B cell (primary cell): ENCODE measurements at regions not wholly inside any gene's neighbourhood (a gene's known extent, or its start where the extent isn't known, plus 50 kb on each side); places are given as distances from the start of the nearest gene placed in this dataset.

ENCODE experiments used
- ATAC-seq: fragments of 200-7000 bp; cut with Tn5 transposase; one replicate; pipeline ENCODE4 v1.10.0; 2021; ENCODE audit warnings: low read depth, mild to moderate bottlenecking, moderate number of reproducible peaks, moderate library complexity
- CTCF ChIA-PET: fragments of 350-600 bp; sonication (Branson Sonifier 250); formaldehyde crosslinking; loops from one replicate; lab custom pipeline; 2021; ENCODE audit warnings: antibody characterized with exemption, inconsistent platforms; lab: Charles Lee
- POLR2A ChIA-PET: fragments of 350-600 bp; sonication (Branson Sonifier 250); formaldehyde crosslinking; loops from one replicate; lab custom pipeline; 2021; ENCODE audit warnings: antibody characterized with exemption; lab: Charles Lee
- DNase-seq: peaks from one replicate; pipeline ENCODE4 v3.0.0; 2013
- H2AFZ ChIP-seq: 2 replicates; pipeline ENCODE4 v1.6.1; 2012; ENCODE audit warnings: mild to moderate bottlenecking, low read depth, low read length; ENCODE audit not compliant: insufficient read depth, poor library complexity, severe bottlenecking
- H3K27ac ChIP-seq, 2 donors: 1 replicate in 1 of 2; 2 replicates in 1 of 2; pipeline ENCODE4 v1.5.1; 2012 to 2013; ENCODE audit warnings: low read length in 2 of 2, mild to moderate bottlenecking in 2 of 2, moderate library complexity in 1 of 2
- H3K27me3 ChIP-seq, 4 experiments: fragments of 200-600 bp in 1 of 4; sonication (generic) in 1 of 4; replicated peaks in 1 of 4; 1 replicate in 2 of 4; 2 replicates in 2 of 4; pipeline versions ENCODE4 v1.6.1 to v1.7.0; 2013 to 2016; ENCODE audit warnings: low read length in 3 of 4, mild to moderate bottlenecking in 2 of 4, mixed read lengths in 1 of 4, moderate library complexity in 1 of 4; ENCODE audit not compliant: insufficient read depth in 4 of 4, control insufficient read depth in 3 of 4; ENCODE audit errors: control extremely low read depth in 1 of 4
- H3K36me3 ChIP-seq, 2 experiments: replicated peaks in 1 of 2; 1 replicate in 1 of 2; 2 replicates in 1 of 2; pipeline versions ENCODE4 v1.6.1 to v1.7.1; 2013; ENCODE audit warnings: low read length in 1 of 2; ENCODE audit not compliant: insufficient read depth in 2 of 2, control insufficient read depth in 1 of 2; ENCODE audit errors: control extremely low read depth in 1 of 2, extremely low read depth in 1 of 2
- H3K4me1 ChIP-seq, 2 donors: fragments of 200-600 bp in 1 of 2; sonication (generic) in 1 of 2; 1 replicate in 1 of 2; 2 replicates in 1 of 2; pipeline versions ENCODE4 v1.5.1 to v1.6.1; 2013 to 2017; ENCODE audit warnings: low read length in 2 of 2; ENCODE audit not compliant: control insufficient read depth in 2 of 2, insufficient read depth in 2 of 2
- H3K4me2 ChIP-seq: replicated peaks from 2 replicates; pipeline ENCODE3; 2012; ENCODE audit warnings: mild to moderate bottlenecking, low read depth, low read length; ENCODE audit not compliant: poor library complexity, severe bottlenecking
- H3K4me3 ChIP-seq, 5 experiments: fragments of 200-600 bp in 1 of 5; sonication (generic) in 1 of 5; 1 replicate in 3 of 5; 2 replicates in 2 of 5; pipeline versions ENCODE4 v1.5.1 to v1.7.0; 2011 to 2016; ENCODE audit warnings: low read length in 4 of 5, mild to moderate bottlenecking in 4 of 5, low read depth in 2 of 5, control low read depth in 1 of 5, moderate library complexity in 1 of 5; ENCODE audit not compliant: insufficient read depth in 1 of 5; ENCODE audit errors: control extremely low read depth in 1 of 5, extremely low read depth in 1 of 5
- H3K79me2 ChIP-seq: fragments of 200-600 bp; sonication (generic); one replicate; pipeline ENCODE4 v1.6.0; 2016; ENCODE audit warnings: low read length; ENCODE audit not compliant: control insufficient read depth, insufficient read depth
- H3K9ac ChIP-seq: fragments of 200-600 bp; sonication (generic); 2 replicates; pipeline ENCODE4 v1.6.1; 2017; ENCODE audit warnings: mild to moderate bottlenecking, low read length, moderate library complexity
- H3K9me3 ChIP-seq, 3 donors: one replicate each; pipeline versions ENCODE4 v1.6.1 to v1.7.1; 2013; ENCODE audit warnings: low read length in 2 of 3; ENCODE audit not compliant: control insufficient read depth in 2 of 3, insufficient read depth in 1 of 3; ENCODE audit errors: control extremely low read depth in 1 of 3
- H4K20me1 ChIP-seq: 2 replicates; pipeline ENCODE4 v1.6.0; 2012; ENCODE audit warnings: mild to moderate bottlenecking, low read length; ENCODE audit not compliant: insufficient read depth, control insufficient read depth, poor library complexity, severe bottlenecking
- H3K27ac Mint-ChIP-seq: one replicate; pipeline ENCODE4 v1.8.0; 2021; ENCODE audit warnings: mixed read lengths
- H3K27me3 Mint-ChIP-seq: one replicate; pipeline ENCODE4 v1.8.0; 2021; ENCODE audit warnings: mixed read lengths
- H3K4me1 Mint-ChIP-seq: one replicate; pipeline ENCODE4 v1.8.0; 2021; ENCODE audit warnings: mixed read lengths
- H3K4me3 Mint-ChIP-seq: one replicate; pipeline ENCODE4 v1.8.0; 2021; ENCODE audit warnings: mixed read lengths
- H3K9me3 Mint-ChIP-seq: one replicate; pipeline ENCODE4 v1.8.0; 2022; ENCODE audit warnings: mixed read lengths; ENCODE audit not compliant: insufficient read depth
- CTCF ChIP-seq: fragments of 200-600 bp; IDR thresholded peaks from one replicate; pipeline ENCODE4 v1.8.0; 2022; ENCODE audit warnings: antibody characterized with exemption, mild to moderate bottlenecking
- EZH2 ChIP-seq: IDR thresholded peaks from 2 replicates; pipeline ENCODE4 v1.6.1; 2012; ENCODE audit warnings: borderline replicate concordance, low read depth, mild to moderate bottlenecking, moderate library complexity, low read length; ENCODE audit not compliant: insufficient read depth, poor library complexity, severe bottlenecking
- WGBS: methylation state at CpG from one replicate; pipeline ENCODE4 v1.1.5; 2013; ENCODE audit warnings: missing lambda C conversion rate; ENCODE audit not compliant: insufficient coverage; 5-methylcytosine and 5-hydroxymethylcytosine counted together
- intact Hi-C: fragments of 100-400 bp; cut with micrococcal nuclease; formaldehyde crosslinking; loops from one replicate; pipeline ENCODE4 v1.10.0; 2022

- H3K79me2 ChIP-seq, result no peaks in the 10 kb centered on the region
- no peak overlapping the region for H3K4me3 ChIP-seq
- no peak overlapping the region for H3K9ac ChIP-seq
- ChIA-PET CTCF (no interaction called here), POLR2A (no interaction called here)
- peaks cover 0 to 3% (median 0%) of the 10 kb centered on the region in 4 experiments for H3K27me3 ChIP-seq
- no peaks in the 10 kb centered on the region for H4K20me1 ChIP-seq
- Mint-ChIP-seq H3K4me3 (no peak overlapping the region), H3K27ac (no peak overlapping the region), H3K27me3 (peaks cover 3% of the 10 kb centered on the region), H3K9me3 (peaks cover 2% of the 10 kb centered on the region), H3K4me1 (no peaks in the 10 kb centered on the region)
- TF ChIP-seq EZH2 (no peak), CTCF (no peak)
- no peak for DNase-seq
- 58% methylated on average over 2 of the region's 3 CpGs for WGBS
- no peak for ATAC-seq
- H3K27ac ChIP-seq, result no peak overlapping the region
- no peak overlapping the region for H3K4me2 ChIP-seq
- no peak overlapping the region for H2AFZ ChIP-seq
- peaks cover 0 to 3% (median 0%) of the 10 kb centered on the region in 3 donors for H3K9me3 ChIP-seq
- no peaks in the 10 kb centered on the region for H3K36me3 ChIP-seq
- intact Hi-C loops, result no loop called here
- H3K4me1 ChIP-seq, result no peaks in the 10 kb centered on the region
These were observed 156.2 kb upstream of the FOXK1 start for GRCh38 chr7:4525884-4526283.

- no peak overlapping the region for H2AFZ ChIP-seq
- no peak overlapping the region for H3K9ac ChIP-seq
- Mint-ChIP-seq H3K27me3 (no peaks in the 10 kb centered on the region), H3K27ac (no peak overlapping the region), H3K4me1 (no peaks in the 10 kb centered on the region), H3K4me3 (no peak overlapping the region), H3K9me3 (peaks cover 2% of the 10 kb centered on the region)
- H3K4me1 ChIP-seq, result no peaks in the 10 kb centered on the region
- H3K9me3 ChIP-seq, result peaks cover 0 to under 1% (median 0%) of the 10 kb centered on the region in 3 donors
- TF ChIP-seq EZH2, result no peak
- no peak for TF ChIP-seq CTCF
- DNase-seq (no peak), ATAC-seq (no peak)
- H3K4me3 ChIP-seq, result no peak overlapping the region
- no peaks in the 10 kb centered on the region for H4K20me1 ChIP-seq
- no peak overlapping the region for H3K4me2 ChIP-seq
- intact Hi-C loops, result no loop called here
- ChIA-PET CTCF (no interaction called here), POLR2A (no interaction called here)
- 93% methylated on average over 6 of the region's 8 CpGs for WGBS
- H3K27ac ChIP-seq, result no peak overlapping the region
- H3K79me2 ChIP-seq, result no peaks in the 10 kb centered on the region
- peaks cover 0 to 3% (median 0%) of the 10 kb centered on the region in 4 experiments for H3K27me3 ChIP-seq
- no peaks in the 10 kb centered on the region for H3K36me3 ChIP-seq
These were observed 154.0 kb upstream of the FOXK1 start for GRCh38 chr7:4527988-4528636.
